ENCODE measurements at regions not wholly inside any gene's neighbourhood (a gene's known extent, or its start where the extent isn't known, plus 50 kb on each side); places are given as distances from the start of the nearest gene placed in this dataset.
A peak's percentile ranks its signal among the peaks of the same experiment; 100 is the strongest.
"Not testable (repeated sequence)": the region's sequence is repeated elsewhere in the genome, so short reads cannot be mapped to it uniquely, and the experiment has no call there.

- no peak for DNase-seq
Measured at GRCh38 chr1:117757668-117758067, 151.8 kb downstream of the TENT5C start.

- DNase-seq = peak; percentile 59
Measured at GRCh38 chr1:117758444-117759316, 152.8 kb downstream of the TENT5C start.

- no peak for DNase-seq
Measured at GRCh38 chr1:117759535-117759934, 153.7 kb downstream of the TENT5C start.

GRCh38 chr1:117760069-117760468 is 154.2 kb downstream of the TENT5C start:
- DNase-seq = no peak

- DNase-seq = no peak
Measured at GRCh38 chr1:117760485-117760884, 154.6 kb downstream of the TENT5C start.

- not testable (repeated sequence) for DNase-seq
Measured at GRCh38 chr1:117767756-117768155, 161.7 kb downstream of the GDAP2 start.

- DNase-seq = no peak
Measured at GRCh38 chr1:117770981-117771531, 158.4 kb downstream of the GDAP2 start.

GRCh38 chr1:117779364-117779763 is 150.1 kb downstream of the GDAP2 start:
- DNase-seq = no peak

GRCh38 chr1:117780687-117781475 is 148.5 kb downstream of the GDAP2 start:
- DNase-seq = no peak

GRCh38 chr1:117782056-117782455 is 147.4 kb downstream of the GDAP2 start:
- no peak for DNase-seq

- DNase-seq = no peak
Measured at GRCh38 chr1:117783606-117784396, 145.6 kb downstream of the GDAP2 start.

GRCh38 chr1:117788014-117788413 is 141.4 kb downstream of the GDAP2 start:
- no peak for DNase-seq

GRCh38 chr1:117793413-117793812 is 136.0 kb downstream of the GDAP2 start:
- no peak for DNase-seq

GRCh38 chr1:117794073-117794472 is 135.3 kb downstream of the GDAP2 start:
- DNase-seq = no peak

GRCh38 chr1:117795190-117795589 is 134.2 kb downstream of the GDAP2 start:
- DNase-seq = no peak

GRCh38 chr1:117795792-117796191 is 133.6 kb downstream of the GDAP2 start:
- no peak for DNase-seq

- no peak for DNase-seq
Measured at GRCh38 chr1:117796226-117796625, 133.2 kb downstream of the GDAP2 start.

GRCh38 chr1:117798550-117798949 is 130.9 kb downstream of the GDAP2 start:
- DNase-seq = no peak

- DNase-seq = no peak
Measured at GRCh38 chr1:117802531-117803257, 126.7 kb downstream of the GDAP2 start.

GRCh38 chr1:117803318-117803717 is 126.1 kb downstream of the GDAP2 start:
- no peak for DNase-seq

- no peak for DNase-seq
Measured at GRCh38 chr1:117809764-117810163, 119.7 kb downstream of the GDAP2 start.

GRCh38 chr1:117810553-117810952 is 118.9 kb downstream of the GDAP2 start:
- DNase-seq = no peak
